Aorta (tissue), 5 donors: ENCODE measurements at regions not wholly inside any gene's neighbourhood (a gene's known extent, or its start where the extent isn't known, plus 50 kb on each side); places are given as distances from the start of the nearest gene placed in this dataset.

ENCODE experiments used
- ATAC-seq: fragments of 200-7000 bp; cut with Tn5 transposase; one replicate; pipeline ENCODE4 v1.9.1; 2022; ENCODE audit warnings: moderate library complexity; ENCODE audit not compliant: low FRiP score
- DNase-seq, 2 donors: peaks; one replicate each; pipeline ENCODE4 v3.0.0-alpha.2; 2020
- H3K27ac ChIP-seq, 2 donors: one replicate each; pipeline ENCODE4 v1.5.1; 2013; ENCODE audit warnings: low read length in 2 of 2, mild to moderate bottlenecking in 2 of 2, moderate library complexity in 2 of 2, control low read depth in 1 of 2, inconsistent platforms in 1 of 2, low read depth in 1 of 2
- H3K27me3 ChIP-seq, 2 donors: one replicate each; pipeline ENCODE4 v1.6.1; 2013; ENCODE audit warnings: control low read depth in 1 of 2, low read length in 1 of 2, mild to moderate bottlenecking in 1 of 2, moderate library complexity in 1 of 2; ENCODE audit not compliant: insufficient read depth in 2 of 2, control insufficient read depth in 1 of 2
- H3K36me3 ChIP-seq, 2 donors: one replicate each; pipeline ENCODE4 v1.6.1; 2013; ENCODE audit warnings: control low read depth in 1 of 2, low read length in 1 of 2, mild to moderate bottlenecking in 1 of 2; ENCODE audit not compliant: insufficient read depth in 2 of 2, control insufficient read depth in 1 of 2
- H3K4me1 ChIP-seq, 2 donors: one replicate each; pipeline ENCODE4 v1.6.1; 2013; ENCODE audit warnings: low read length in 2 of 2, control low read depth in 1 of 2, mild to moderate bottlenecking in 1 of 2, moderate library complexity in 1 of 2; ENCODE audit not compliant: insufficient read depth in 2 of 2, control insufficient read depth in 1 of 2
- H3K4me3 ChIP-seq, 2 donors: one replicate each; pipeline ENCODE4 v1.5.1; 2013; ENCODE audit warnings: low read length in 2 of 2, control low read depth in 1 of 2, mild to moderate bottlenecking in 1 of 2
- H3K9me3 ChIP-seq: one replicate; pipeline ENCODE4 v1.6.1; 2013; ENCODE audit warnings: mild to moderate bottlenecking, low read length; ENCODE audit not compliant: control insufficient read depth
- WGBS, 2 donors: extraction: QIAGEN DNeasy Blood & Tissue Kit; methylation state at CpG; one replicate each; pipeline ENCODE4 v1.1.7; 2013; 5-methylcytosine and 5-hydroxymethylcytosine counted together
- intact Hi-C, 2 donors: fragments of 100-400 bp; cut with DNase I; formaldehyde crosslinking; loops; one replicate each; pipeline versions ENCODE4 v1.14.2 to v1.15.0; 2022
- donor health status: healthy with polysubstance abuse.
- donor health status: Bipolar disorder and iron deficiency.
- donor health status: DM: no; HTN: no; CAD: no.
- donor health status: DM: no; HTN: no; CAD: no.
- donor health status: DM: yes; HTN: yes; CAD: no.

DNA sequence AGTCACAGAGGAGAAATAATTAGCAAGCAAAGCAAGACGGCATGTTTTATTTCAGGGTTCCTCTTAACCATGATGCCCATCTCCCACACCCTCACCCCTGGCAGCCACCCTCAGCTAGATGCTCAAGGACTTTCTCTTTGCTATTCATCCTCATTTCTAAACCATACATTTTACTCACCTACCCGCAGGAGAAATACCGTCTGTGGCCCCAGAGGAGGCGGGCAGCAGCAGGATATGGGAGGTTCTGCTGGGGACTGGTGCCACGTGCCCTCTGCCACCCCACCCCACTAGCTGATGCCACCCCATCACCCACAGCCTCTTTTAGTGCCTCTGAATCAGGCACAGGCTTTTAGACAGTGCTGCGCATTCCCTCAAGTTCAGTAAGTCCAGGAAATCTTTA lies 168.7 kb upstream of the ITGB1 start:
- intact Hi-C loops, result no loop called here
- ATAC-seq, result no peak

DNA sequence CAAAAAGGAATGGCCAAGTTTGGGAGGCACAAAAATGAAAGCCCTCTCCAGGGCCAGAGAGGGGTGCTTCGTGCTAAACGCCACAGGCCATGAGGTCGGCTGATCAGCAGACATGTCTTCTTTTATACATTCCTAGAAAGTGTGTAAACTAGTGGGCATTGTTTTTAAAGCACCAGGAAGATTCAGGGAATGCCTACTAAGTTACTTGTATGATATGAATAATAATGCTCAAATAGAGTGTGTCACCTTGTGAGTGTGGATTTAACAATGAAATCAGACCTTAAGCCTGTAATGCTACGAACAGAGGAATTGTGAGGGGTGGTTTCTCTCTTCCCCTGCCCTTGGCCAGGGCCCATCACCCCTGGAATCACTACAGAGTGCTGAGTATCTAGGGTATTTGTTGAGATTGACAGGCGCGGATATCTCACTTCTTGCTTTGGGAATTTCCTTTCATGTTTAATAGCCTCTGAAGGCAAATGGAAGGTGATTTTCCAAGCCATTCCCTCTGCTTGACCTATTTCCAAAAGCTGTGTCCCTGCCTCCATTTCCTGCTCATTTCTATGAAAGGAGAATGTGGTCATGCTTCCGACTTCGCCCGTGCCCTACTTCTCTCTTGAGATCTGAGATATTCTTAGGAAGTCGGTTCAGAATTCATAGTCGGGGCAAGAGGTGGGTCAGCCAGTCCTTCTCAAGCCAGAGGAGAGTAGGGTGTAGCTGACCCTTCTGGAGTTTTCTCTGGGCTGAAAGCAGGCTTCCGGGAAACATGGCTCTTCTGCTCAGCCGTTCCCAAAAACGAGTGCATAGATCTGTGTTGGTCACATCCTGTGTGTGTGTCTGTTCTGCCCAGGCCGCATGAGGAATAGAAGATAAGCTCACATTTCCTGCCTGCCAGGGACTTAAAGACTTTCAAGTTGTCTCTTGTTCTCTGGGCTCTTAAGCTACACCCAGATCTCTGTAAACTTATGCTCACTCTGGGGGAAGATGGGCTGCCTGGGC lies 167.8 kb upstream of the ITGB1 start:
- DNase-seq (no peak), ATAC-seq (peak; percentile 62)
- H3K4me3 ChIP-seq, result no peak overlapping the region
- no peaks in the 10 kb centered on the region for H3K4me1 ChIP-seq
- H3K9me3 ChIP-seq, result no peaks in the 10 kb centered on the region
- H3K36me3 ChIP-seq, result no peaks in the 10 kb centered on the region
- WGBS, 2 donors, result 84 to 85% methylated on average over 15 of the region's 15 CpGs
- intact Hi-C loops, result no loop called here
- H3K27ac ChIP-seq, result no peak overlapping the region
- H3K27me3 ChIP-seq, result no peaks in the 10 kb centered on the region

More for the DNA sequence above, 168.7 kb upstream of the ITGB1 start:
- Histone ChIP-seq H3K4me3 (no peak overlapping the region), H3K9me3 (no peaks in the 10 kb centered on the region), H3K36me3 (no peaks in the 10 kb centered on the region), H3K4me1 (no peaks in the 10 kb centered on the region), H3K27ac (no peak overlapping the region), H3K27me3 (no peaks in the 10 kb centered on the region)
- 89 to 94% methylated on average over 6 of the region's 6 CpGs for WGBS, 2 donors
- no peak for DNase-seq

- no peaks in the 10 kb centered on the region for H3K9me3 ChIP-seq
- WGBS, 2 donors, result 86 to 87% methylated on average over 5 of the region's 5 CpGs
- H3K4me1 ChIP-seq, result no peaks in the 10 kb centered on the region
- no peaks in the 10 kb centered on the region for H3K36me3 ChIP-seq
- no peak overlapping the region for H3K27ac ChIP-seq
- ATAC-seq (no peak), DNase-seq (no peak)
- H3K27me3 ChIP-seq, result no peaks in the 10 kb centered on the region
- no peak overlapping the region for H3K4me3 ChIP-seq
- intact Hi-C loops, result no loop called here
Measured at GRCh38 chr10:33125111-33125510, 167.1 kb upstream of the ITGB1 start.

DNA sequence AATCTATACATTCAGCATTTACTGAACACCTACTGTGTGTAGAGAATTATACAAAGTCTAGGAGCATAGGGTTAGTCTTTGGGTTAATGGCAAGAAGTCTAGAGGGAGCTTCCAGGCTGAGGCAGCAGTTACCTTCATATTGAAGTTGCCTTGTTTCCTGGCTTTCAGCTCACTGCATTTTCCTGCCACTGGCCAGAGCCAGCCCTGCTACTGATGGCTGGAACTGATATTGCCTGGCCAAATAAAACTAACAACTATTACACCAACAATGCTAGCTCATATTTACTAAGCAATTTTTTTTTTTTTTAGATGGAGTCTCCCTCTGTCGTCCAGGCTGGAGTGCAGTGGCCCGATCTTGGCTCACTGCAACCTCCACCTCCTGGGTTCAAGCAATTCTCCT lies 165.7 kb upstream of the ITGB1 start:
- DNase-seq, result no peak
- Histone ChIP-seq H3K9me3 (no peaks in the 10 kb centered on the region), H3K4me3 (no peak overlapping the region), H3K36me3 (no peaks in the 10 kb centered on the region), H3K4me1 (no peaks in the 10 kb centered on the region), H3K27ac (no peak overlapping the region), H3K27me3 (no peaks in the 10 kb centered on the region)
- no peak for ATAC-seq
- intact Hi-C loops, result no loop called here
- WGBS, 2 donors, result 40 to 41% methylated on average over 2 of the region's 2 CpGs

DNA sequence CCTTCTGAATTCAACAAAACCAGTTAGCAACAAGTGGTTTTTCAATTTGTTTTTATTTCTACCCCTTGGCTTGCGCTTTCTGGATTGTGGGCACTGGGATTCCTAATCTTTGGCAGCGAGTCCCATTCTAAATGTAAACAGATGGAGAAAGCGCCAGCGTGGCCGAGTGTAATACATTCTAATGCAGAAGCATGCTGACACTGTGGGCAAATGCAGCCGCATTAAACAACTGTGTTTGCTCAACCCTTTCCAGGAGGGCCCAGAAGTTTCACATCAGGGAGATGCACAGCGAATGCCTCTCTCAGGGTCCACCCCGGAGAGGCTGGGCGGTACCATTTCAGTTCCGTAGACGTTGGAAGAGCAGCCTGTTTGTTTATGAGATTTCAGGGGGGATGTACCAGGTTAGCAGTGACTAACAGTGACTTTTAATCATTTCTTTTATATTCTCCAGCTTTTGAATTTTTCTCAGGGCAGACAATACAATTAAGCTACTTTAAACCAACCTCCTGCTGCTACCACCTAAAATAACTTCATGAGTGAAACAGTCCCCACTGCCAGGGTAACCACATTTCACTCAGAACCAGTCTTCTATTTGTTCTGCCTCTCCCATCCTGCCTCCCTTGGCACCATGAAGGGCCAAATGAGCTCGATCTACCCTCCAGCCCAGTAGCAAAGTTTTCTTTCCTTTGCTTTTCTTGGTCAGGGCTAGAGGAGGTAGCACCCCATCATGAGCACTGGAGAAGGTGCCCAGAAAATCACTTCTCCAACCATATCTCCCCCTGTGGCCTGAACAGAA lies 164.2 kb upstream of the ITGB1 start:
- 5 to 6% methylated on average over 12 of the region's 12 CpGs for WGBS, 2 donors
- DNase-seq, result no peak
- Histone ChIP-seq H3K27me3 (no peaks in the 10 kb centered on the region), H3K27ac (no peak overlapping the region), H3K4me3 (no peak overlapping the region), H3K9me3 (no peaks in the 10 kb centered on the region), H3K36me3 (no peaks in the 10 kb centered on the region), H3K4me1 (no peaks in the 10 kb centered on the region)
- no peak for ATAC-seq
- intact Hi-C loops, result no loop called here

DNA sequence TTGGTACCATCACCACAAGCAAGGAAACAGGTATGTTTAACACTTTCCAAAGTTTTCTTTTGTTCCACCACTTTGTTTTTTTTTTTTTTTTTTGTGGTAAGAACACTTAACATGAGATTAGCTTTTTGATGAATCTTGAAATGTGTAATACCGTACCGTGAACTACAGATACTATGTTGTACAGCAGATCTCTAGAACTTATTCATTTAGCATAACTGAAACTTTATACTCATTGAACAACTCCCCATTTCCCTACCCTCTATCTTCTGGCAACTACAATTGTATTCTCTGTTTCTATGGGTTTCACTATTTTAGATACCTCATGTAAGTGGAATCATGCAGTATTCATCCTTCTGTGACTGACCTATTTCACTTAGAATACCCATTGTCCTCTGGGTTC lies 162.7 kb upstream of the ITGB1 start:
- Histone ChIP-seq H3K36me3 (no peaks in the 10 kb centered on the region), H3K4me1 (no peaks in the 10 kb centered on the region), H3K27me3 (no peaks in the 10 kb centered on the region), H3K27ac (no peak overlapping the region), H3K4me3 (no peak overlapping the region), H3K9me3 (no peaks in the 10 kb centered on the region)
- WGBS, 2 donors, result 95 to 98% methylated on average over 2 of the region's 2 CpGs
- ATAC-seq (no peak), DNase-seq (no peak)
- intact Hi-C loops, result no loop called here

DNA sequence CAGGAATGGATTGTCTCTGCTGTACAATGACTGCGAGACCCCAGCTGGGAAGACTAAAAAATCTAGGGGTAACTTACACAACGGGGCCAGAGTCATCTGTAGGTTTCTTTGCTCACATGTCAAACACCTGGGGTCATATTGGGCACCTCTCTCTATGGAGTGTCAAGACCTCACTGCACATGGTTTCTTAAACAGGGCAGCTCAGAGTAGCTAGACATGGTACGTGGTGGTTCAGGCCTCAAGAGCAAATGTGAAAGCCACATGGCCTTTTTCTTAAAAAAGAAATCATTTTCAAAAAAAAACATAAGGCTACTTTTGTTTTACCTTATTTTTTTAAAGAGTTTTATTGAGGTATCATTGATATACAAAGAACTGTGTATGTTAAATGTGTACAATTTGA lies 162.2 kb upstream of the ITGB1 start:
- Histone ChIP-seq H3K27me3 (no peaks in the 10 kb centered on the region), H3K27ac (no peak overlapping the region), H3K4me1 (no peaks in the 10 kb centered on the region), H3K4me3 (no peak overlapping the region), H3K9me3 (no peaks in the 10 kb centered on the region), H3K36me3 (no peaks in the 10 kb centered on the region)
- no peak for ATAC-seq
- intact Hi-C loops, result no loop called here
- WGBS, 2 donors, result 95 to 96% methylated on average over 3 of the region's 3 CpGs
- DNase-seq, result no peak

GRCh38 chr10:33117816-33118215 lies 159.8 kb upstream of the ITGB1 start:
- H3K27ac ChIP-seq, result no peak overlapping the region
- H3K27me3 ChIP-seq, result no peaks in the 10 kb centered on the region
- H3K4me3 ChIP-seq, result no peak overlapping the region
- ATAC-seq (no peak), DNase-seq (no peak)
- intact Hi-C loops, result no loop called here
- WGBS, 2 donors, result 95% methylated on average over 6 of the region's 6 CpGs
- no peaks in the 10 kb centered on the region for H3K9me3 ChIP-seq
- no peaks in the 10 kb centered on the region for H3K4me1 ChIP-seq
- no peaks in the 10 kb centered on the region for H3K36me3 ChIP-seq
